Type B pancreatic cell (in vitro differentiated cells): ENCODE measurements at regions not wholly inside any gene's neighbourhood (a gene's known extent, or its start where the extent isn't known, plus 50 kb on each side); places are given as distances from the start of the nearest gene placed in this dataset.

ENCODE experiments used
- DNase-seq: peaks from one replicate; pipeline ENCODE4 v3.0.0; 2021; ENCODE audit warnings: mixed read lengths; ENCODE audit not compliant: unreplicated experiment; ENCODE audit errors: extremely low spot score
- H3K27ac Mint-ChIP-seq: 2 replicates; pipeline ENCODE4 v1.8.0; 2021; ENCODE audit warnings: mild to moderate bottlenecking, mixed read lengths
- H3K27me3 Mint-ChIP-seq: 2 replicates; pipeline ENCODE4 v1.8.0; 2021; ENCODE audit warnings: mixed read lengths
- H3K36me3 Mint-ChIP-seq: 2 replicates; pipeline ENCODE4 v1.8.0; 2021; ENCODE audit warnings: mixed read lengths
- H3K4me1 Mint-ChIP-seq: one replicate; pipeline ENCODE4 v1.8.0; 2021; ENCODE audit warnings: mixed read lengths; ENCODE audit not compliant: unreplicated experiment
- H3K4me3 Mint-ChIP-seq: 2 replicates; pipeline ENCODE4 v1.8.0; 2021; ENCODE audit warnings: mild to moderate bottlenecking, mixed read lengths
- H3K9me3 Mint-ChIP-seq: 2 replicates; pipeline ENCODE4 v1.8.0; 2021; ENCODE audit warnings: mixed read lengths
- CTCF ChIP-seq: fragments of 200-600 bp; sonication (generic); conservative IDR thresholded peaks from 2 replicates; pipeline ENCODE4 v1.5.0; 2021; ENCODE audit warnings: antibody characterized with exemption, mild to moderate bottlenecking

GRCh38 chr6:114707081-114707620, 364.3 kb upstream of the HS3ST5 start:
- Mint-ChIP-seq H3K27me3 (no peaks in the 10 kb centered on the region), H3K4me3 (peak overlapping the region; percentile 44), H3K36me3 (no peaks in the 10 kb centered on the region), H3K9me3 (no peaks in the 10 kb centered on the region), H3K27ac (peak overlapping the region; percentile 6), H3K4me1 (peaks cover 6% of the 10 kb centered on the region)
- TF ChIP-seq CTCF, result no peak
- DNase-seq, result no peak

DNA sequence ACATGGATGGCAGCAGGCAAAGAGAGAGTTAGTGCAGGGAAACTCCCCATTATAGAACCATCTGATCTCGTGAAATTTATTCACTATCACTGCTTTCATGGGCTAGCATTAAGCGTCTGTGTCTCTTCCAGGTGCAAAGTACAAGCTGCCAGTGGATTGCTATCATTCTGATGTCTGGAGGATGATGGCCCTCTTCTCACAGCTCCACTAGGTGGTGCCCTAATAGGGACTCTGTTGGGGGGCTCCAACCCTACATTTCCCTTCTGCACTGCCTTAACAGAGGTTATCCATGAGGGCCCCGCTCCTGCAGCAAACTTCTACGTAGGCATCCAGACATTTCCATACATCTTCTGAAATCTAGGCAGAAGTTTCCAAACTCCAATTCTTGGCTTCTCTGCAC, 347.8 kb upstream of the HS3ST5 start:
- no peak overlapping the region for H3K4me3 Mint-ChIP-seq
- no peak for DNase-seq
- H3K27me3 Mint-ChIP-seq, result no peaks in the 10 kb centered on the region
- no peak for TF ChIP-seq CTCF
- no peaks in the 10 kb centered on the region for H3K36me3 Mint-ChIP-seq
- no peaks in the 10 kb centered on the region for H3K4me1 Mint-ChIP-seq
- H3K9me3 Mint-ChIP-seq, result peaks cover 9% of the 10 kb centered on the region
- H3K27ac Mint-ChIP-seq, result no peak overlapping the region

- TF ChIP-seq CTCF, result no peak
- Mint-ChIP-seq H3K4me1 (no peaks in the 10 kb centered on the region), H3K27me3 (no peaks in the 10 kb centered on the region), H3K9me3 (peaks cover 11% of the 10 kb centered on the region), H3K27ac (no peak overlapping the region), H3K4me3 (no peak overlapping the region), H3K36me3 (no peaks in the 10 kb centered on the region)
- DNase-seq, result no peak
Observed at GRCh38 chr6:114659513-114659912, 316.7 kb upstream of the HS3ST5 start.

- TF ChIP-seq CTCF, result no peak
- H3K27me3 Mint-ChIP-seq, result peaks cover 40% of the 10 kb centered on the region
- H3K36me3 Mint-ChIP-seq, result no peaks in the 10 kb centered on the region
- no peak for DNase-seq
- no peaks in the 10 kb centered on the region for H3K4me1 Mint-ChIP-seq
- H3K27ac Mint-ChIP-seq, result no peak overlapping the region
- no peaks in the 10 kb centered on the region for H3K9me3 Mint-ChIP-seq
- H3K4me3 Mint-ChIP-seq, result no peak overlapping the region
Observed at GRCh38 chr6:114651611-114652010, 308.8 kb upstream of the HS3ST5 start.

GRCh38 chr6:114650891-114651290, 308.1 kb upstream of the HS3ST5 start:
- Mint-ChIP-seq H3K4me1 (no peaks in the 10 kb centered on the region), H3K36me3 (no peaks in the 10 kb centered on the region), H3K27me3 (peaks cover 43% of the 10 kb centered on the region), H3K27ac (no peak overlapping the region), H3K9me3 (no peaks in the 10 kb centered on the region), H3K4me3 (no peak overlapping the region)
- no peak for TF ChIP-seq CTCF
- DNase-seq, result no peak

DNA sequence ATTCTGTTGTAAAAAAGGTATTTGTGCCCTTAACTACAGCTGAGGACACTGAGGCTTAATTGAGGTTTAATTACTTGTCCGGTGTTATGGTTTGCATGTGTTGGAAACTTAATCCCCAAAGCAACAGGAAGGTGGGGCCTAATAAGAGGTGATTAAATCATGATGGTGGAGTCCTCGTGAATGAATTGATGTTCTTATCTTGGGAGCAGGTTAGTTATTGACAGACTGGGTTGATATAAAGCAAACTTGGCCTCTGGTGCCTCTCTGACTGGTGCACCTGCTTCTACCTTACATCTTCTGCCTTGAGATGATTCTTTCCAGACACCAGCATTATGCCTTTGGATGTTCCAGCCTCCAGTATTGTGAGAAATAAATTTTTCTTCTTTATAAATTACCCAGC, 306.5 kb upstream of the HS3ST5 start:
- H3K4me1 Mint-ChIP-seq, result no peaks in the 10 kb centered on the region
- H3K36me3 Mint-ChIP-seq, result no peaks in the 10 kb centered on the region
- H3K27me3 Mint-ChIP-seq, result peaks cover 43% of the 10 kb centered on the region
- H3K27ac Mint-ChIP-seq, result no peak overlapping the region
- no peaks in the 10 kb centered on the region for H3K9me3 Mint-ChIP-seq
- no peak for DNase-seq
- TF ChIP-seq CTCF, result no peak
- no peak overlapping the region for H3K4me3 Mint-ChIP-seq
